ENCODE measurements at regions not wholly inside any gene's neighbourhood (a gene's known extent, or its start where the extent isn't known, plus 50 kb on each side); places are given as distances from the start of the nearest gene placed in this dataset.

- no peak for ATAC-seq
Observed at GRCh38 chr18:1014509-1014908, 109.8 kb downstream of the ADCYAP1 start.

GRCh38 chr18:1014951-1015624 lies 110.4 kb downstream of the ADCYAP1 start:
- TF ChIP-seq CSDC2 (CRISPR knock-in tag; IDR thresholded peaks at IDR 0.05), result no peak
- ATAC-seq, result no peak

More at GRCh38 chr18:1014509-1014908, 109.8 kb downstream of the ADCYAP1 start:
- TF ChIP-seq TSHZ2 (CRISPR knock-in tag; IDR thresholded peaks at IDR 0.05) (no peak), ZC3H10 (CRISPR knock-in tag; IDR thresholded peaks at IDR 0.05) (no peak), TOX (CRISPR knock-in tag; IDR thresholded peaks at IDR 0.05; ENCODE audit: borderline replicate concordance) (no peak), ISL1 (CRISPR knock-in tag; IDR thresholded peaks at IDR 0.05) (no peak), ZFP30 (CRISPR knock-in tag; IDR thresholded peaks at IDR 0.05) (no peak), SNAI2 (CRISPR knock-in tag; IDR thresholded peaks at IDR 0.05) (no peak)

- ATAC-seq, result no peak
- TF ChIP-seq ZC3H10 (CRISPR knock-in tag; IDR thresholded peaks at IDR 0.05) (no peak), CSRNP3 (CRISPR knock-in tag; IDR thresholded peaks at IDR 0.05) (no peak), ZNF565 (CRISPR knock-in tag; conservative IDR thresholded peaks at IDR 0.05; ENCODE audit: low read depth) (no peak)
Observed at GRCh38 chr18:1015777-1016176, 111.1 kb downstream of the ADCYAP1 start.

GRCh38 chr18:1017227-1018058 lies 112.8 kb downstream of the ADCYAP1 start:
- no peak for ATAC-seq
- no peak for TF ChIP-seq SNAI2 (CRISPR knock-in tag; IDR thresholded peaks at IDR 0.05)
- TF ChIP-seq CREB5 (CRISPR knock-in tag; IDR thresholded peaks at IDR 0.05; ENCODE audit: low read depth), result no peak
- TF ChIP-seq PATZ1 (CRISPR knock-in tag; IDR thresholded peaks at IDR 0.05; ENCODE audit: borderline replicate concordance), result no peak
- TF ChIP-seq TCF4 (CRISPR knock-in tag; IDR thresholded peaks at IDR 0.05; ENCODE audit: borderline replicate concordance), result no peak
- TF ChIP-seq ZC3H10 (CRISPR knock-in tag; IDR thresholded peaks at IDR 0.05), result no peak
- no peak for TF ChIP-seq ESRRG (CRISPR knock-in tag; IDR thresholded peaks at IDR 0.05)
- no peak for TF ChIP-seq TOX (CRISPR knock-in tag; IDR thresholded peaks at IDR 0.05; ENCODE audit: borderline replicate concordance)
- no peak for TF ChIP-seq BACH2 (CRISPR knock-in tag; IDR thresholded peaks at IDR 0.05; ENCODE audit: borderline replicate concordance)
- no peak for TF ChIP-seq GLIS3 (CRISPR knock-in tag; IDR thresholded peaks at IDR 0.05)
- no peak for TF ChIP-seq ARNTL (CRISPR knock-in tag; IDR thresholded peaks at IDR 0.05; ENCODE audit: borderline replicate concordance, low read depth)
- TF ChIP-seq PPARA (CRISPR knock-in tag; IDR thresholded peaks at IDR 0.05; ENCODE audit: borderline replicate concordance), result no peak
- TF ChIP-seq ISL1 (CRISPR knock-in tag; IDR thresholded peaks at IDR 0.05), result no peak
- TF ChIP-seq OSR1 (CRISPR knock-in tag; IDR thresholded peaks at IDR 0.05), result no peak

Measured in SK-N-SH treated with all-trans-retinoic acid at 6 μM for 48 hours (cell line).